NCI-H748 treated with DMSO at 0.1 percent for 48 hours (cell line): ENCODE measurements at regions not wholly inside any gene's neighbourhood (a gene's known extent, or its start where the extent isn't known, plus 50 kb on each side); places are given as distances from the start of the nearest gene placed in this dataset.

ENCODE experiments used
- DNase-seq: peaks from one replicate; lab custom pipeline; 2025; lab: John Stamatoyannopoulos, UW

GRCh38 chr16:85309656-85310587 lies 197.7 kb upstream of the CIBAR2 start:
- DNase-seq, result peak; percentile 0

DNA sequence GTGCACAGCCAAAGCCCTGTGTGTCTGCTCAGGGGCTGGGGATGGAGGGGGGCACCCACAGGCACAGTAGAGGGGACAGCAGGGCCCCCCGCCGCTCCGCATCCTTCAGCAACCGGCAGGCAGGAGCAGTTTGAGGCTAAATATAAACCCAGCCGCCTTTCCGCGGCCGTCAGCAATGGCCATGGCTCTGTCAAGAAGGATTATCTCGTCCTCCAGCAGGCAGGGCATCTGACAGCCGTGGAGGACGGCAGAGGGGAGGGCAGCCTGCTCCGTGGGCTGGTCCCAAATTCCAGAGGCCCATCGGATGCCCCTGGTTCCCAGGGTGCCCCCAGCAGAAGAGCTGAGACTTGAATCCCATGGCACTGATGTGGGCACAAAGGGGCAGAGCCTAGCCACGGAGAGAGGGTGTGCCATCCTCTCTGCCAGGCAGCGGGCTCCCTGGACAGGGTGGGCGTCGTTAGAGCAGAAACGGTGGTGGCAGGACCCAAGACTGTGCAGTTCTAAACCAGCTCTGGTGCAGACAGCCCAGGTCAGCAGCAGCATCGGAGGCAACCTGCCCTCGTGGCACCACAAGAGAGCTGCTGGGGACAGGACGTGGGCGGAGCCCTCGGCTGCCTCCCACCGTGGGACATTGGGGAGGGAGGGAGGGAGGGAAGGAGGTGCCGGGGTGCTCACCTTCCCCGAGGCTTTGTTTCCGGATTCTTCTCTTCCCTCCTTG lies 198.8 kb upstream of the CIBAR2 start:
- no peak for DNase-seq

DNA sequence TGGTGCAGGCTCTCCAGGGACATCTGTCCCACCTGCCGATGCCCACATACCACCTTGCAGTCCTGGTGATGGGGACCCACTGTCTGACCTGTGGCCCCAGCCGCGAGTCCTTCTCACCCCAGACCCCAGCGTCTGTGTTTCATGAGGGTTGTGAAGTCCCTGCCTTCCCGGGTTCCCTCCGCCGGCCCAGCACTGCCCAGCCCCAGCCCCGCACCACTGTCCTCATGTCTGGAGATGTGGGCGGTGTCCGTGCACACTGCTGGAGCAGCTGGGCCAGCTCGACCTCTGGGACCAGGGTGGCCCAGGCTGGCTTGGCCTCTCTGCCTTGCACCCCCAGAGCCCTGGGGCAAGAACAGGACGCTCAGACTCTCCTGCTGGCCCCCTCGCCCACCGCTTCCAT lies 199.5 kb upstream of the CIBAR2 start:
- DNase-seq, result no peak

DNA sequence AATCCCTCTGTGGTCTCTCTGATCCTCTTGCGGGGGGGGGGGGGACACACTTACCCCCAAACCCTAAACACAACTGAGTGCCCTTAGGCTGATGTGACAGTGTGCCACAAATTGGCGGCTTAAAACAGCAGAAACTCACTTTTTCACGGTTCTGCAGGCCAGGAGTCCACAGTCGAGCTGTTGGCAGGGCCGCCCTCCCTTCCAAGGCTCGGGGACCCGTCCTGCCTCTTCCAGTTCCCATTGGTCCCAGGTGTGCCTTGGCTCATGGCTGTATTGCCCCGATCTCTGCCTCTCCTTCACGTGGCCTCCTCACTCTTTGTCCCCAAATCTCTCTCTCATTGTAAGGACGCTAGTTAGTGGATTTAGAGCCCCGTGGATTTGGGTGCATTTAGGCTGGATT lies 199.9 kb upstream of the CIBAR2 start:
- DNase-seq, result no peak

- no peak for DNase-seq
These were observed 200.6 kb upstream of the CIBAR2 start for GRCh38 chr16:85312642-85313525.

DNA sequence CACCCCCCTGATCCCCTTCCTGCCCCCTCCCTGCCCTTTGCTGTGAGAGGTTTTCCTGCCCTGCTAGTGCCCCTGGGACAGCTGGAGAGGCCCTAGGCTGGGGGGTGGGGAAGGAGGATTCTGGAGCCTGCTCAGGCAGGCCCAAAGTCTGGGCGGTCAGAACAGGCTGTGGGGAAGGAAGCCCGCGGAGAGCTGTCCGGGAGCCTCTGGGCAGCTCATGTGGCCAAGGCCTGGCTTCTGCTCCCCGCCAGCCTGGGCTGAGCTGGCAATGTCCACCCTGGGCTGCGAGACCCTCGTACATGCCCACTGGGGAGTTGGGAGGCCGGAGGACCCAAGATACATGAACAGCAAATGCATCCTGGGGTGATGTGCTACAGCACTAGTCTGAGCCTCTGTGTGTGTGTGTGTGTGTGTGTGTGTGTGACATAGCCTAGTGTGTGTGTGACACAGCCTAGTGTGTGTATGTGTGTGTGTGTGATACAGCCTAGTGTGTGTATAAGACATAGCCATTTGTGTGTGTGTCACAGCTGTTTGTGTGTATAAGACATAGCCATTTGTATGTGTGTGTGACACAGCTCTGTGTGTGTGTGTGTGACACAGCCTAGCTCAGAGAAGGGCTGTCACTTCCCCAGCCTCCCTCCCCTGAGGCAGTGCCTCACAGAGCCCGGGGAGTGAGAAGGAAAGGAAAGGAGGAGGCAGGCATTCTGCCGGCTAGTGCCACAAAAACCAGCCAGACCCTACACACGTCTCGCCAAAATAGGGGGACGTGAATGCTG lies 201.4 kb upstream of the CIBAR2 start:
- no peak for DNase-seq

- no peak for DNase-seq
These were observed 202.3 kb upstream of the CIBAR2 start for GRCh38 chr16:85314512-85314971.

DNA sequence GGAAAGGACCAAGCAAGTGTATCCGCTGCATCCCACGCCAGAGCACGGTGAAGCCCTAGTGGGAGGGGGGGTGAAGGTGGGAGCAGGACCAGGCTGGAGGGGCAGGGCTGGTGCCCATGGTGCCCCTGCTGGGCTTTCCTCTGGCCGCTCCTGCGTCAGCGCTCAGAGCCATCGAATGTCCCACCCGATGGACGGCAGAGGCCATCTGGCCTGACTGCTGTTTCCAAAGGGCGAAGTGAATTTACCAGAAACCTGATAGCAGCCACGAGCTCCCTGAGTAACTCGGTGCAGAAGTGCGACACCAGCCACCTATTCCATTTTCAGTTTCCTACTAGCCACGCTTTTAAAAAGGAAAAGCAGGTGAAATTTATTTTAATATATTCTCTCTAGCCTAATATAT lies 203.6 kb upstream of the CIBAR2 start:
- DNase-seq, result no peak

DNA sequence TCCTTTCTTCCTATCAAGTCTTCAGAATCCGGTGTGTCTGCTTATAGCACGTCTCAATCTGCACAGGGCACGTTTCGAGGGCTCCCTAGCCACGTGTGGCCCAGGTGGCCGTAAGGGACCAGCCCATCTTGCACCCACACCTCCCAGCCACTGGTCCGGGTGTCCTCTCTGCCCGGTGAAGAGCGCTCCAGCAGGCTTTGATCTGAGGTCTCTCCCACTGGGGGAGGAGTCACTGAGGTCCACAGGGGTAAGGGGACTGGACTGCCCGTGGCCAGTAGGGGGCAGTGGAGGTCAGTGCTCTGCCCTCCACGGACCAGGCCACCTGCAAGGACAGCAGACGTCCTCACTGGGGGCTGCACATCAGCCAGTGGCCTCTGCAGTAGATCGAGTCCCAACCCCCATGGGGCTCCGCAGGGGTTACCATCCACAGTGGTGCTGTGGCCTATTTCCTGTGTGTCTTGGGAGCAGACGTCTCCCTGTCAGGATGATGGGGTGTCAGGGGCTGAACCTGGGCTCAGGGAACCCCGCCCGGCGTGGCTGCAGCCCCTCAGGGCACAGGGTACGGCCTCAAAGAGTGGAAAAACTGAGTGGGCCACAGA lies 204.1 kb upstream of the CIBAR2 start:
- DNase-seq, result peak; percentile 17

DNA sequence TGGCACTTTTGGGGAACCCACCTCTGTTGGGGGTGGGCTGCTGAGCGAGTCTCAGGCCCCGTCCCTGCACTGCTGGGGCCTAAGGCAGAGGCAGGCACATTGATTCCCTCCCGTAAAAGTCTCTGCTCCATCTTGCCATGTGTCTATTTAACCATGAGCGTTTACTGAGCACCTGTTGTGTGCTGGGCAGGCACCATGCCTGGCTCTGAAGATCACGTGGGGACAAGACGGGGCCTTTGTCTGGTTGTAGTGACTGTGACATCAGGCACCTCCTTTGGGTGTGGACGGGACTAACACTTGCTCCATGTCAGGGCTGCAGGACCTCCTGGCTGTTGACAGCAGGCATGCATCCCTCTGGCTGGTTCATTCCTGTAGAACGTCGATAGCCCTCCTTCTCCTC lies 204.7 kb upstream of the CIBAR2 start:
- no peak for DNase-seq

GRCh38 chr16:85317704-85318103 lies 205.4 kb upstream of the CIBAR2 start:
- no peak for DNase-seq

GRCh38 chr16:85319208-85319983 lies 207.1 kb upstream of the CIBAR2 start:
- no peak for DNase-seq

DNA sequence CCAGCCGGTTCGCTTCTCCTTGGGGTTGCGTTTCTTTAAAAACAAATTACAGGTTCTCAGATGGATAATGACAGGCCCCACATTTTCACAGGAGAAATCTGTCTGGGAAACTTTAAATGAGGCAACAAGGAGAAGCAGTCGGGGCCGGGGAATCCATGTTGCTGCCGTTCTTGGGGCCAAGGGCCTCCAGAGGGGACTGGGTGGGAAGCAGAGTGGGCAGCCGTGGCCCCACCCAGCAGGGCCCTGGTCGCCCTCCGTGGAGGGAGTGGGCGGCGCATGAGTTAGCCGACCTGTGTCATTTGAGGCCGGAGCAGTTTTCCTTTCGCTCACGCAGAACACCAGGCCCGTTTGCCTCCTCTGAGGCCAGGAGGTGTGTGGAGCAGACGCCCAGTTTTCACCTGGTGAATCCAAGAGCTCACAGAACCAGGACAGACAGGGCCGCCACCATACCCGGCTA lies 207.7 kb upstream of the CIBAR2 start:
- no peak for DNase-seq

DNA sequence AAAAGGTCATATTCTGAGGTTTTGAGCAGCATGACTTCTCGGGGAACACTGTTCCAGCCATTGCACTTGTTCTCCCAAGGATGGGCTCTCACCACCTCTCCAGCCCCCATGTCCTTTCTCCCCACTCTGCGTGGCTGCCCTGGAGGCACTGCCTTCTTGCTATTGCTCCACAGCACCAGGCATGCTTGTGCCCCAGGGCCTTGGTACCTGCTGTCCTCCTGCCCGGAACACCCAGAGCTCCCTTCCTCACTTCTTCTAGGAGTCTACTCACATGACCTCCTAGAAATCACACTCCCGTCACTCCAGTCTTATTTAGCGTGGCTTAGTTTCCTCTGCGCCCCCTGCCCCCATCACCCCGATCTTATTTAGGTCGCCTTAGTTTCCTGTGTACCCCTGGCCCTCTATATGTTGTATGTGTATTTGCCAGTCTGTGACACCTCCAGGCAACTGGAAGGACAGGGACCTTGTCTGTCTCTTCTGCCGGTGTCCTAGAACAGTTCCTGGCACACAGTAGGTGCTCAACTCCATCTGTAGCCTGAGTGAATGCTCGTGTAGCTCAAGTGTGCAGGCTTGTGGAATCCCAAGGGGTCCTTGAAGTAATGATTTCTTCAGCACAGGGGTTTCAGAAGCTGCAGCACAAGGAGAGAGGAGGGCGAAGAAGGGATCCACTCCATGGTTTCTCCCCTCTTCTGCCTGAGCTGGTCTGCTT lies 208.6 kb upstream of the CIBAR2 start:
- no peak for DNase-seq

DNA sequence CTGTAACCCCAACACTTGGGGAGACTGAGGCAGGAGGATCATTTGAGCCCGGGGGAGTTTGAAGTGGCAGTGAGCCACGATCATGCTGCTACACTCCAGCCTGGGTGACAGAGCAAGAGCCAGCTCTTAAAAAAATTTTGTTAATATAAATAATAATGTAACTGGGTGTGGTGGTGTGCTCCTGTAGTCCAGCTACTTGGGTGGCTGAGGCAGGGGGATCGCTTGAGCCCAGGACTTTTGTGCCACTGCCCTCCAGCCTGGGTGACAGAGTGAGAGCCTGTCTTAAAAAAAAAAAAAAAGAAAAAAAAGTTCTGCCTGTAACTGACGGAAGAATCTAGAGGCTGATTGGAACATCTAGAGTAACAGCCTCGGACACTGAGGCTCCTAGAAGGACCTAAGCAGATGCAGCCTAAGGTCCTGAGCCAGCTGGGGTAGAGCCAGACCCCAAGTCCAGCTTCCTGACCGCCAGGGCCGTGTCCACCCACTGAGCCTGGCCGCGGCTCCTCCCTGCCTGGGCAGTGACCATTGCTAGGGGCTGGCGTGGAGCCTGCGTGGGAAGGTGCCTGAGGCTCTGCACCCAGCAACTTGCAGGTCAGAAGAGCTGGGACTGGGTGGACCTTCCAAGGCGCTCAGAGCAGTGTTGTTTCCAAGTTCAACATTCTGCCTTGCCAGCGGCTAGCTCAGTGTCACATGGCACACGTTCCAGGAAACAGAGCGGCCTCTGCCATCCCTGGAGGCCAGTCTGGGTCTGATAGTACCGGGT lies 209.4 kb upstream of the CIBAR2 start:
- no peak for DNase-seq

DNA sequence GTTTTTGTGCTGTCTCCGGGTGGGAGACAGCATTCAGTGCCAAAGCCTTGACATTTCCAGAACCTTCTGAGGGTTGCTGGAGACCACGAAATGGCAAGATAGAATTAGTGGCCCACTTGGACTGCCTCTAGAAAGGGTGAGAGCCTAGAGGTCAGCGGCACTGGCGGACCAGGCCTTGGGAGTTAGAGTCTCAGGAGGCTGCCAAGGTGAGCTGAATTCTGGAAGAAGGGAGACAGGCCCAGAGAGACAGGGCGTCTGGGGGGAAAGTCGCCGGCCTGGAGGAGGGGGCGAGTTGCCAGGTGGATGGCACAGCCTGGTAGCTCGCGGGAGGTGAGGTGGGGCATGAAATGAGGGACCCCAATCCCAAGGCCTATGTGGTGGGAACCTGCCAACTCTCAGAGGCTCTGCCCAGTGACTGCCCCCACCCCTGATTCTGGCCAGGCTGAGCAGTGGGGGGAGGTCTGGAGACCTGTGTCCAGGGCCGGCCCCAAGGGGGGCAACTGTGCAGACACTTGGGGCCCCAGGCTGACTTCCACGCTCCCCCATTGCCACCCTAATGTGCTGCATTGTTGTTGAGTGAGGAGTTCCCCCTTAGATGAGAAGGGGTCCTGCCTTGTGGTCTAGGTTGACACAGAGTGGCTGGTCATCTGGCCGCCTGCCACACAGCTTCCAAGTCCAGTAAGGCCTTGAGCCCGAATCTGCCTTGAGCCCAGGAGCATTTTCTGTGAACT lies 211.1 kb upstream of the CIBAR2 start:
- DNase-seq, result no peak

- DNase-seq, result no peak
These were observed 211.6 kb upstream of the CIBAR2 start for GRCh38 chr16:85323961-85324253.

- DNase-seq, result no peak
These were observed 212.2 kb upstream of the CIBAR2 start for GRCh38 chr16:85324488-85324887.
